ENCODE measurements at regions not wholly inside any gene's neighbourhood (a gene's known extent, or its start where the extent isn't known, plus 50 kb on each side); places are given as distances from the start of the nearest gene placed in this dataset.

GRCh38 chr18:46346896-46347630 lies 242.9 kb downstream of the HAUS1 start:
- TF ChIP-seq, protein P1, sequence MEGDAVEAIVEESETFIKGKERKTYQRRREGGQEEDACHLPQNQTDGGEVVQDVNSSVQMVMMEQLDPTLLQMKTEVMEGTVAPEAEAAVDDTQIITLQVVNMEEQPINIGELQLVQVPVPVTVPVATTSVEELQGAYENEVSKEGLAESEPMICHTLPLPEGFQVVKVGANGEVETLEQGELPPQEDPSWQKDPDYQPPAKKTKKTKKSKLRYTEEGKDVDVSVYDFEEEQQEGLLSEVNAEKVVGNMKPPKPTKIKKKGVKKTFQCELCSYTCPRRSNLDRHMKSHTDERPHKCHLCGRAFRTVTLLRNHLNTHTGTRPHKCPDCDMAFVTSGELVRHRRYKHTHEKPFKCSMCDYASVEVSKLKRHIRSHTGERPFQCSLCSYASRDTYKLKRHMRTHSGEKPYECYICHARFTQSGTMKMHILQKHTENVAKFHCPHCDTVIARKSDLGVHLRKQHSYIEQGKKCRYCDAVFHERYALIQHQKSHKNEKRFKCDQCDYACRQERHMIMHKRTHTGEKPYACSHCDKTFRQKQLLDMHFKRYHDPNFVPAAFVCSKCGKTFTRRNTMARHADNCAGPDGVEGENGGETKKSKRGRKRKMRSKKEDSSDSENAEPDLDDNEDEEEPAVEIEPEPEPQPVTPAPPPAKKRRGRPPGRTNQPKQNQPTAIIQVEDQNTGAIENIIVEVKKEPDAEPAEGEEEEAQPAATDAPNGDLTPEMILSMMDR (IDR thresholded peaks at IDR 0.05), result no peak
- no peak for TF ChIP-seq POLR2A (IDR thresholded peaks at IDR 0.05)

Data from tibial nerve (tissue), 3 donors.